ENCODE measurements at regions not wholly inside any gene's neighbourhood (a gene's known extent, or its start where the extent isn't known, plus 50 kb on each side); places are given as distances from the start of the nearest gene placed in this dataset.
"Not testable (repeated sequence)": the region's sequence is repeated elsewhere in the genome, so short reads cannot be mapped to it uniquely, and the experiment has no call there.

DNA sequence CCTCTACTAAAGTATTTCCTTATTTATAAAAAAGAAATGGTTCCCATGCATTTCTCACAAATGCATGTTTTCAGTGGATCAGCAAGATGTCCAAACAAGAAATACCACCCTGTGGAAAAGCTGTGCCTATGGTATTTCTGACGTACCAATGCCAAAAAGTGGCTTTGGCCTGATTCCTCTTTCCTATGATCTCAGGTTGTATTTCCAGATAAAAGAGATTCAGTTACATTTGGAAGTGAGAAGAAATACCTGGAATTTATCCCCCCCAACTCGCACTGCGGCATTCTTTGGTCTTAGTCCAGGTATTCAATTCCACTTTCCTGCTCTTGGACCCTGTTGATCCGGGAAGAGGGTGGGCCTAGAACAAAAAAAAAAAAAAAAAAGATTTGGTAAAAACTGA is 815.9 kb upstream of the FRG1 start:
- Histone ChIP-seq H3K36me3 (ENCODE audit: control insufficient read depth, insufficient read depth, low read length) (no peaks in the 10 kb centered on the region), H3K9ac (ENCODE audit: low read depth, low read length) (no peak overlapping the region), H3K4me1 (ENCODE audit: control insufficient read depth, insufficient read depth, low read length) (no peaks in the 10 kb centered on the region), H3K4me3 (ENCODE audit: low read depth, low read length) (no peak overlapping the region), H3K9me3 (ENCODE audit: control insufficient read depth, insufficient read depth, low read length) (no peaks in the 10 kb centered on the region), H3K27me3 (ENCODE audit: control insufficient read depth, insufficient read depth, low read length) (no peaks in the 10 kb centered on the region)

DNA sequence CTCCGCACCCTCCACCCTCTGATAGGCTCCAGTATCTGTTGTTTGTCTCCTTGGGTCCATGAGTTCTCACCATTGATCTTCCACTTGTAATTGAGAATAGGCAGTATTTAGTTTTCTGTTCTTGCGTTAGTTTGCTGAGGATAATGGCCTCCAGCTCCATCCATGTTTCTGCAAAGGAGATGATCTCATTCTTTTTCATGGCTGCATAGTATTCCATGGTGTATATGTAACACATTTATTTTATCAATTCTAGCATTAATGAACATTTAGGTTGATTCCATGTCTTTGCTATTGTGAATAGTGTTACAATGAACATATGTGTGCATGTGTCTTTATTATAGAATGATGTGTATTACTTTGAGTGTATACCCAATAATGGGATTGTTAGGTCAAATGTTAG is 814.6 kb upstream of the FRG1 start:
- Histone ChIP-seq H3K27me3 (ENCODE audit: control insufficient read depth, insufficient read depth, low read length) (no peaks in the 10 kb centered on the region), H3K4me3 (ENCODE audit: low read depth, low read length) (no peak overlapping the region), H3K9ac (ENCODE audit: low read depth, low read length) (no peak overlapping the region), H3K36me3 (ENCODE audit: control insufficient read depth, insufficient read depth, low read length) (no peaks in the 10 kb centered on the region), H3K9me3 (ENCODE audit: control insufficient read depth, insufficient read depth, low read length) (no peaks in the 10 kb centered on the region), H3K4me1 (ENCODE audit: control insufficient read depth, insufficient read depth, low read length) (no peaks in the 10 kb centered on the region)

DNA sequence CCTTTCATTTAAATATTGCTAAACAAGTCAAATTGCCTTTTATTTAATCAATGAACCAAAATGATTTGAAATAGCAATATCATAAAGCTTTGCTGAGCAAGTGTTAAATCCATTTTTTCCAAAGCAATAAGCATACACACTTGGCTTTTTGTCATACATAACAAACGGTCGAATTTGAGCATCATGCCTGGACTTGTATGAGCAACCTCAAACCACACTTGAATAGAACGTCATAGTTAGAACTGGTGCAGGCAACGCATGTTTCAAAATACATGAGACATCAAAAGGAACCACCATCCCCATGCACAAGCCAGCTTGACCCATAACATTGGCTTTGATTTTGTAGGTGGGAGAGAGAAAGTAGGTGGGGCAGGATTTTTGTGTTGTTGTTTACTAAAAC is 812.3 kb upstream of the FRG1 start:
- no peaks in the 10 kb centered on the region for H3K36me3 ChIP-seq (ENCODE audit: control insufficient read depth, insufficient read depth, low read length)
- no peaks in the 10 kb centered on the region for H3K4me1 ChIP-seq (ENCODE audit: control insufficient read depth, insufficient read depth, low read length)
- no peak overlapping the region for H3K4me3 ChIP-seq (ENCODE audit: low read depth, low read length)
- no peaks in the 10 kb centered on the region for H3K27me3 ChIP-seq (ENCODE audit: control insufficient read depth, insufficient read depth, low read length)
- no peak overlapping the region for H3K9ac ChIP-seq (ENCODE audit: low read depth, low read length)
- no peaks in the 10 kb centered on the region for H3K9me3 ChIP-seq (ENCODE audit: control insufficient read depth, insufficient read depth, low read length)

DNA sequence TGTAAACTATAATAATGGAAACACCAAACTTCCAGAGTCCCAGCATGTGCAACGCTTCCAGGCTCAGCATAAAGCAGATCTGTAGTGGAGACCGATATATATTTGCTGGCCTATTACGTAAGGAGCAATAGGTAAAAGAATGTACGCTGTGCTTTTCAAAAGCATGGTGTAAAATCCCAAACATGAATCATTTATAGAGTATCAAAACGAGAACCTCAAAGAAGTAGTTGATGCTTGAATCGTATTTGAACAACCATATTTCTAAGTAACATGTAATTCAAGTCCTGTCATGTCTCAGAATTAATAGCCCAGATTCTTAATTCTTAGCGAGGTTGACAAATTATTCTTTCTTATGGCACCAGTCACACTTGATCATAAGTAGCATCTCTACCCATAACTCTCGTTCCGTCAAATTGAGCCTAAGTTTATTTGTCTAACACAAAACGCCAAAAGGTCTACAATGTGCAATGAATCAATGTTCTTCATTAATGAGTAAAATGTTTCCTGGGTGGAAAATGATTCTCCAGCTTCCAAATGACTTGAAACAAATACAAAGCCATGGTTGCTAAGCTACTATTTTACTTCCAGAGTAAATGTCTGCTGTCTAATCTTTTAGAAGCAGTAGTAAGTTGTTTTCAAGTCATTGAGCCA is 811.5 kb upstream of the FRG1 start:
- Histone ChIP-seq H3K9ac (ENCODE audit: low read depth, low read length) (no peak overlapping the region), H3K36me3 (ENCODE audit: control insufficient read depth, insufficient read depth, low read length) (no peaks in the 10 kb centered on the region), H3K4me3 (ENCODE audit: low read depth, low read length) (no peak overlapping the region), H3K27me3 (ENCODE audit: control insufficient read depth, insufficient read depth, low read length) (no peaks in the 10 kb centered on the region), H3K9me3 (ENCODE audit: control insufficient read depth, insufficient read depth, low read length) (no peaks in the 10 kb centered on the region), H3K4me1 (ENCODE audit: control insufficient read depth, insufficient read depth, low read length) (no peaks in the 10 kb centered on the region)

DNA sequence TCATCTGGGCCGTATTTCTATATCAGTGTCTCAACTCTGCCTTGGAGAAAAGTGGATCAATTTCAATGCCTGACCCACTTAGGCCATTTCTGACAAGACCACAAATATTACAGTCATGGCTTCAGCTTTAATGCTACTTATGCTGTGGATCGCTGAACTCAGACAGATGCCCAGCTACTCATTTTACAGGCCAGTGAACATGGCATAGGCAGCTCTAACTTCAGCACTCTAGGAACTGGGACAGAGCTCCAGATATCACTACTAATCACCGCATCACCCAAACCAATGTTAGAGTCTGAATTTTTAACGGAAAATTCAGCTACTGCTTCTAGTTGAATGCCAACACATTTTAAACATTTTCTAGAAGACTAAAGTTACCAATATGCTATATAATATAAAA is 809.6 kb upstream of the FRG1 start:
- Histone ChIP-seq H3K9me3 (ENCODE audit: control insufficient read depth, insufficient read depth, low read length) (no peaks in the 10 kb centered on the region), H3K36me3 (ENCODE audit: control insufficient read depth, insufficient read depth, low read length) (no peaks in the 10 kb centered on the region), H3K9ac (ENCODE audit: low read depth, low read length) (no peak overlapping the region), H3K4me1 (ENCODE audit: control insufficient read depth, insufficient read depth, low read length) (no peaks in the 10 kb centered on the region), H3K4me3 (ENCODE audit: low read depth, low read length) (no peak overlapping the region), H3K27me3 (ENCODE audit: control insufficient read depth, insufficient read depth, low read length) (no peaks in the 10 kb centered on the region)

DNA sequence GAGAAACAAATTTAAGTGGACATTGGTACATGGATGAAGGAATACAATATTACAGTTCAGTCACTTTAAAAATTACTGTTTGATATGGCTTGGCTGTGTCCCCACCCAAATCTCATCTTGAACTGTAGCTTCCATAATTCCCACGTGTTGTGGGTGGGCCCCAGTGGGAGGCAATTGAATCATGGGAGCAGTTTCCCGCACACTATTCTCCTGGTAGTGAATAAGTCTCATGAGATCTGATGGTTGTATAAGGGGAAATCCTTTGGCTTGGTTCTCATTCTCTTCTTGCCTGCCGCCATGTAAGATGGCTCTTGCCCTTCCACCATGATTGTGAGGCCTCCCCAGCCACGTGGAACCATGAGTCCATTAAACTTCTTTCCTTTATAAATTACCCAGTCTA is 804.2 kb upstream of the FRG1 start:
- Histone ChIP-seq H3K4me1 (ENCODE audit: control insufficient read depth, insufficient read depth, low read length) (no peaks in the 10 kb centered on the region), H3K9ac (ENCODE audit: low read depth, low read length) (no peak overlapping the region)

DNA sequence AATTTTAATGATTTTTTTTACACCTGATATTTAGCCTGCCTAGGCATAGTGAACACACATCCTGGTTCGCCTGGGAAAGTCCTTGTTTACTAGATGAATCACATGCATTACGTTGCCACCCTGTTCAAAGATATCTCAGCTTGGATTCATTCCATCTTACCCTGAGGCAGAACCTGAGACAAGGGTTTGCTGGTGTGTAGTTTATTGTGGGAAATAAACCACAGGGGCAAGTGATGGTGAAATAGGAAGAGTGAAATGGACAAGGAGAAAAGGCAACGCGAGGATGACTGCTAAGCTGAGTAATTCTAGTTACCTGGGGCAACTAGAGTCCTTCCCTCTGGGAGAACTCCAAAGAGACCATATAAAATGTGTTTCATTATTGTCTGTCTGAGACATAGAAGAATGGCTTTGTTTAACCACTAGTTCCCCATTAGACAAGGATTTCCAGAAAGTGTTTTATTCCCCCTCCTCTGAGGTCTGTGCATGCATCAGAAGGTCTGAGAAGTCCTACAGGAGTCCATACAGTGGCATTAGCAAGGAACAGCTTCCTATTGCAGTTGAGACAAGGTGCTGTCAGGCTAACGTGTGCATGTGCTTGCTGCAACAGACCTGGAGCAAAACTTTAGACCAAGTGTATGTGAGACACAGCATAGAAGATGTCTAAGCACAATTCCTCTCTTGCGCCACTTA is 797.3 kb upstream of the FRG1 start:
- H3K9me3 ChIP-seq (ENCODE audit: control insufficient read depth, insufficient read depth, low read length) = no peaks in the 10 kb centered on the region

More for the DNA sequence above, 804.2 kb upstream of the FRG1 start:
- Histone ChIP-seq H3K27me3 (ENCODE audit: control insufficient read depth, insufficient read depth, low read length) (no peaks in the 10 kb centered on the region), H3K4me3 (ENCODE audit: low read depth, low read length) (no peak overlapping the region), H3K9me3 (ENCODE audit: control insufficient read depth, insufficient read depth, low read length) (no peaks in the 10 kb centered on the region), H3K36me3 (ENCODE audit: control insufficient read depth, insufficient read depth, low read length) (no peaks in the 10 kb centered on the region)

DNA sequence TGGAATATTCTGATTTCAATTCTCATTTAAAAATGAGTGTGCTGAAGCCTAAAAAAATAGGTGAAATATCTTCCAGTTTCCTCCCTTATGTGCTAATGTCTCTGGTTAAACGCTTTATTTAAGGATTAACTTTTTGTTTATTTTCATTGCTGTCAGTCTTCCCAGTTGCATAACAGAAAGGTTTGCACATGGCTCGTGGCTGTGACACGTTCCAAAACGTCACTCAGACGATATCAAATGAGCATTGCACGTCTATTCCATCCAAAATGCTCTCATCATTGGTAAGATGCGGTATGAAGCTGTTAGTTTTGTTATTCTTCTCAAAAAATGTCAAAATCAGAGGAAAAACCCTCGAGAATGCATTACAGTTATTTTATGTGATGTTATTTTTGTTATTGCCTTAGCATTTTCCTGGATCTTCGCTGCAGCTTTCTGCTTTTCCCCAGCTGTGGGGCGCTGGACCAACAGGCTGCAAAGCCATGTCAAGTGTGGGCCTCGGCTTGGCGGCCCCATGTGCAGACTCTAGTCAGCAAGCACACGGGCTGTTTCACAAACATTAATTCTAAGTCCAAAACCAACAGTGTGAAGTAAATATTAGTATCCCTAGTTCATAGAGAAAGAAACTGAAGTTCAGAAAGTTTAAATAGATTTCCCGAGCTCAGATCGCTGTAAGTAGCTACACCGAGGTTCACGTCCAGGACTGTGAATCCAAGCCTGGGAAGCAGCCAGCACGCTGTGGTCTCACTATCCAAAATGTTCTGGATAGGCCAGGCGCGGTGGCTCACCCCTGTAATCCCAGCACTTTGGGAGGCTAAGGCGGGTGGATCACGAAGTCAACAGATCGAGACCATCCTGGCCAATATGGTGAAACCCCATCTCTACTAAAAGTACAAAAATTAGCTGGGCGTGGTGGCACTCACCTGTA is 793.4 kb upstream of the FRG1 start:
- no peak overlapping the region for H3K9ac ChIP-seq (ENCODE audit: low read depth, low read length)
- H3K36me3 ChIP-seq (ENCODE audit: control insufficient read depth, insufficient read depth, low read length) = no peaks in the 10 kb centered on the region
- peaks cover 3% of the 10 kb centered on the region for H3K9me3 ChIP-seq (ENCODE audit: control insufficient read depth, insufficient read depth, low read length)
- no peak overlapping the region for H3K4me3 ChIP-seq (ENCODE audit: low read depth, low read length)
- H3K27me3 ChIP-seq (ENCODE audit: control insufficient read depth, insufficient read depth, low read length) = no peaks in the 10 kb centered on the region
- no peaks in the 10 kb centered on the region for H3K4me1 ChIP-seq (ENCODE audit: control insufficient read depth, insufficient read depth, low read length)

More for the DNA sequence above, 797.3 kb upstream of the FRG1 start:
- H3K9ac ChIP-seq (ENCODE audit: low read depth, low read length) = no peak overlapping the region
- H3K36me3 ChIP-seq (ENCODE audit: control insufficient read depth, insufficient read depth, low read length) = no peaks in the 10 kb centered on the region
- H3K4me1 ChIP-seq (ENCODE audit: control insufficient read depth, insufficient read depth, low read length) = no peaks in the 10 kb centered on the region
- H3K27me3 ChIP-seq (ENCODE audit: control insufficient read depth, insufficient read depth, low read length) = no peaks in the 10 kb centered on the region
- H3K4me3 ChIP-seq (ENCODE audit: low read depth, low read length) = no peak overlapping the region

DNA sequence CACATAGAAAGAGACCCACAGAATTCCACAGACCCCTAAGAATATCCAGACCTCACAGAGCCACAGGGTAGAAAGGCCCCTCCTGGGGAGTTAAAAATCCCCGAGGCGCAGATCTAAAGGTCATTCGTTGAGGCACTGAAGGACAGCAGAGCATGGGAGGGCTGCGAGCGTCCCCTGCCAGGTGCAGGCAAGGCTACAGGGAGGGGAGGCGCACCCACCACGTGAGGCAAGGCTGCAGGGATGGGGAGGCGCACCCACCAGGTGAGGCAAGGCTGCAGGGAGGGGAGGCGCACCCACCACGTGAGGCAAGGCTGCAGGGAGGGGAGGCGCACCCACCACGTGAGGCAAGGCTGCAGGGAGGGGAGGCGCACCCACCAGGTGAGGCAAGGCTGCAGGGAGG is 785.6 kb upstream of the FRG1 start:
- H3K4me3 ChIP-seq (ENCODE audit: low read depth, low read length); H3K9me3 ChIP-seq (ENCODE audit: control insufficient read depth, insufficient read depth, low read length); H3K36me3 ChIP-seq (ENCODE audit: control insufficient read depth, insufficient read depth, low read length): not testable (repeated sequence)

DNA sequence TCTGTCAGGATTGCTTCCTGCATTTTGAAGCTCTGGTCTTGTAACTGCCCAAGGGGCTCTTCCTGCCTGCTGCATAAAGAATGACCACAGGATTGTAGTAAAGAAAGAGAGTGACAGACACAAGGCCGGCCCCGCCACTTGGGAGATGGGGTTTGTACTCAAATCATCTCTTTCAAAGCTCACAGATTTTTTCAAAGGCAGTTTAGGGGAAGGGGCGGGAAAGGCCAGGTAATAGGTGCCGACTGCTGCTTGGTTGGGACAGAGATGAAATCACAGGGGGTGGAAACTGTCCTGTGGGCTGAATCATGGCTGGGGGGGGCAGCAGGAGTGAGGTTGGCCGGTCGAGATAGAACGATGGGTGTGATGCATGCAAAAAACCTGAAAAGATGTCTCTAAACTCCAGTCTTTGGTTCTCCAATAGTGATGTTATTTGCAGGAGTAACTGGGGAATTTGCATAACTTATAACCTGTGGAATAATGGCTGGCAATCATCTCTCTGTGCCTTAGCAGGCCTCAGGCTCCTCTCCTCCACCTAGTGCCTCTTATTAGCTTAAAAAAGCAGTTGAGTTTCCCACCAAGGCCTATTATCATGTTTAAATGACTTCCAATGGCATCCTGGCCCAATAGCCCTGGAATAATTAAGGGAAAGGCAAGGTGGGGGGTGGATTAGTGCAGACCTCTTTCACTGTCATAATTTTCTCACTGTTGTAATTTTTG is 778.4 kb upstream of the FRG1 start:
- peak overlapping the region; percentile 16 for H3K4me3 ChIP-seq (ENCODE audit: low read depth, low read length)
- H3K9ac ChIP-seq (ENCODE audit: low read depth, low read length) = no peak overlapping the region
- peaks cover 22% of the 10 kb centered on the region for H3K4me1 ChIP-seq (ENCODE audit: control insufficient read depth, insufficient read depth, low read length)
- H3K27me3 ChIP-seq (ENCODE audit: control insufficient read depth, insufficient read depth, low read length) = no peaks in the 10 kb centered on the region
- H3K9me3 ChIP-seq (ENCODE audit: control insufficient read depth, insufficient read depth, low read length) = no peaks in the 10 kb centered on the region
- no peaks in the 10 kb centered on the region for H3K36me3 ChIP-seq (ENCODE audit: control insufficient read depth, insufficient read depth, low read length)

More for the DNA sequence above, 785.6 kb upstream of the FRG1 start:
- H3K4me1 ChIP-seq (ENCODE audit: control insufficient read depth, insufficient read depth, low read length); H3K27me3 ChIP-seq (ENCODE audit: control insufficient read depth, insufficient read depth, low read length); H3K9ac ChIP-seq (ENCODE audit: low read depth, low read length): not testable (repeated sequence)

DNA sequence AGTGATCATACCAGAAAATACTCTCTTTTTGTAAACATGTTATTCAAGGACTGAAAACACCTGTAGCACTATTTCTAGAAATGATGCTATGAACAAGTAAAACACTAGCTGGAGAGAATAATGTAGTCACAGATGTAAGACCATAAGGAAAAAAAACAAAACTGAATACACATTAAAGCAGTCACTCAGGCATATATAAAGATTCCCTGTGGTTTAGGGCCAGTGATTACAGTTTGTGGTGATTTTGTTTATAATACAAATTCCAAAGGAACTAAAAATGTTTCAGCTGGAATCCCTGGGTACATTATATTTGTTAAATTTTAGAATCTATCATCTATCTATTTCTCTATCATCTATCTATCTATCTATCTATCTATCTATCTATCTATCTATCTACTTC is 777.8 kb upstream of the FRG1 start:
- Histone ChIP-seq H3K27me3 (ENCODE audit: control insufficient read depth, insufficient read depth, low read length) (no peaks in the 10 kb centered on the region), H3K4me3 (ENCODE audit: low read depth, low read length) (no peak overlapping the region), H3K9ac (ENCODE audit: low read depth, low read length) (no peak overlapping the region), H3K36me3 (ENCODE audit: control insufficient read depth, insufficient read depth, low read length) (no peaks in the 10 kb centered on the region), H3K9me3 (ENCODE audit: control insufficient read depth, insufficient read depth, low read length) (no peaks in the 10 kb centered on the region), H3K4me1 (ENCODE audit: control insufficient read depth, insufficient read depth, low read length) (peaks cover 22% of the 10 kb centered on the region)

All from iPS-15b (cell line).